Spinal cord (tissue), 9 donors: ENCODE measurements at regions not wholly inside any gene's neighbourhood (a gene's known extent, or its start where the extent isn't known, plus 50 kb on each side); places are given as distances from the start of the nearest gene placed in this dataset.
"Not testable (repeated sequence)": the region's sequence is repeated elsewhere in the genome, so short reads cannot be mapped to it uniquely, and the experiment has no call there.

Experiments
- DNase-seq, 6 donors: peaks; one replicate each; pipeline versions ENCODE4 v3.0.0 to v3.0.0-alpha.2; 2013 to 2015; ENCODE audit warnings: low spot score in 6 of 6, low read depth in 4 of 6
- H3K27ac ChIP-seq: one replicate; pipeline ENCODE4 v1.5.1; 2013; ENCODE audit warnings: low read depth, low read length, control low read depth
- H3K27me3 ChIP-seq: one replicate; pipeline ENCODE4 v1.6.1; 2013; ENCODE audit warnings: low read length; ENCODE audit not compliant: control insufficient read depth, insufficient read depth
- H3K36me3 ChIP-seq: one replicate; pipeline ENCODE4 v1.6.1; 2013; ENCODE audit warnings: low read length; ENCODE audit not compliant: control insufficient read depth, insufficient read depth
- H3K4me1 ChIP-seq: one replicate; pipeline ENCODE4 v1.6.1; 2013; ENCODE audit warnings: low read length; ENCODE audit not compliant: control insufficient read depth, insufficient read depth
- H3K4me3 ChIP-seq: one replicate; pipeline ENCODE4 v1.5.1; 2013; ENCODE audit warnings: low read depth, low read length, control low read depth
- H3K9me3 ChIP-seq: one replicate; pipeline ENCODE4 v1.6.1; 2013; ENCODE audit warnings: low read length; ENCODE audit not compliant: control insufficient read depth, insufficient read depth
- whole genome bisulfite sequencing: methylation state at CpG from one replicate; pipeline ENCODE4 v1.1.5; 2013; ENCODE audit warnings: missing lambda C conversion rate; ENCODE audit not compliant: insufficient coverage; 5-methylcytosine and 5-hydroxymethylcytosine counted together
- donor health status: healthy.

DNA sequence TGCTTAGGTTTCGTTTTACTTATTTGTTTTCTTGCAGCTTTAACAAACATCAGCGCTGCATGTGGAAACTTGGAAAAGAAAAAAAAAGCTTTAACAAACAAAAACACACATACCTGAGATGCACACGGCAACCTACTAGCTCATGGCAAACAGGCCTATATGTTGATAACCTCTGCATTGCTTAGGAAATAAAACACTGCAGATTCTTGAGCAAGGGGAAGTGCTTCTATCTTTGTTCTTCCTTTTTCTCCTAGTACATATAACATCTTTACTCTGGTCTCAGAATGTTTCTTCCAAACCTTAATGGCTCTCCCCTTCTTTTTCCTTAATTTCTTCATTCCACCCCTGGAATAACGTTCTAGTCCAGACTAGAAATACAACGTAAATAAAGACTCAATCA is 142.9 kb upstream of the NBPF9 start:
- no CpG with 5 or more reads among the region's 5 CpGs for WGBS
- H3K36me3 ChIP-seq, H3K9me3 ChIP-seq, H3K4me1 ChIP-seq, H3K27me3 ChIP-seq, H3K4me3 ChIP-seq, DNase-seq, H3K27ac ChIP-seq: not testable (repeated sequence)

DNA sequence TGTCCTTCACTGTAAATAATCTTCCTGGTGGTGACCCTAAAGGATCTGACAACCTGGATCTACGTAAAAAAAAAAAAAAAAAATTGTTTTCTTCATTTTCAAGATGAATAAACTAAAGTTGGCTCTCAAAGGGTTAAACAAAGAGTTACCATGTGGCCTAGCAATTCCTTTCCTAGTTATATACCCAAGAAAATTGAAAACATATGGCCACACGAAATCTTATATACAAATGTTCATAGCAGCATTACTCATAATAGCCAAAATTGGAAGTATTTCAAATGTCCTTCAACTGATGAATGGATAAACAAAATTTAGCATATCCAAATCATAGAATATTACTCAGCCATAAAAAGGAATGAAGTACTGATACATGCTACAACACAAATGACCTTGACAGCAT is 145.3 kb upstream of the NBPF9 start:
- not testable (repeated sequence) for H3K27me3 ChIP-seq, H3K9me3 ChIP-seq, DNase-seq, H3K4me3 ChIP-seq, H3K36me3 ChIP-seq, H3K27ac ChIP-seq, H3K4me1 ChIP-seq
- no CpG with 5 or more reads among the region's 2 CpGs for WGBS

DNA sequence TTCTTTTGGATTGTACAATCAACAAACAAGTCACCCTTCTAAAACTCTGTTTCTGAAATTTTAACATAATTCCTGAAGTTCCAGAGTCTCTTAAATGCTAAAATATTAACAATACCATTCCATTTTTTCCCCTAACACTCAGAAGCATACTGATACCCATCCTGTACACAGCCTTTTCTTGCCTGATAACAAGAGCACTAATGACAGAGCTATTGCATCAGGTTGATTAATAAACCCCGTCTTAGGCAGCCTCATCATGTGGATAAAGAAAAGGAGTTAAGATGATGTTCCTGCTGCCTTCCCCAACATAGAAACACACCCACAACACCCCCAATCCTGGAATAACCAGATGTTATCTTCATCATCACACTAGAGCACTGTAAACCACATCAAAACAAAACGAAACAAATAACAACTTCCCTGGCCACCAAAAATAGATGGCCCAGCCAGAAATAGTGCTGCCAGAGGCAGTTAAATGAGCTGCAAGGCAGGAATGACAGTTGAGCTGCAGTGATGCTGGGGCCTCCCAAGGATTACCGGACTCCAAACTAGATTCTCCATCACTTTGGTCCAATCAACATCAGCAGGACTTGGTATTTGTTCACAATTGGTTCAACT is 146.6 kb upstream of the NBPF9 start:
- not testable (repeated sequence) for H3K27me3 ChIP-seq, H3K4me3 ChIP-seq, H3K9me3 ChIP-seq, H3K4me1 ChIP-seq, DNase-seq, H3K27ac ChIP-seq, H3K36me3 ChIP-seq
- WGBS = no CpG with 5 or more reads among the region's 3 CpGs

DNA sequence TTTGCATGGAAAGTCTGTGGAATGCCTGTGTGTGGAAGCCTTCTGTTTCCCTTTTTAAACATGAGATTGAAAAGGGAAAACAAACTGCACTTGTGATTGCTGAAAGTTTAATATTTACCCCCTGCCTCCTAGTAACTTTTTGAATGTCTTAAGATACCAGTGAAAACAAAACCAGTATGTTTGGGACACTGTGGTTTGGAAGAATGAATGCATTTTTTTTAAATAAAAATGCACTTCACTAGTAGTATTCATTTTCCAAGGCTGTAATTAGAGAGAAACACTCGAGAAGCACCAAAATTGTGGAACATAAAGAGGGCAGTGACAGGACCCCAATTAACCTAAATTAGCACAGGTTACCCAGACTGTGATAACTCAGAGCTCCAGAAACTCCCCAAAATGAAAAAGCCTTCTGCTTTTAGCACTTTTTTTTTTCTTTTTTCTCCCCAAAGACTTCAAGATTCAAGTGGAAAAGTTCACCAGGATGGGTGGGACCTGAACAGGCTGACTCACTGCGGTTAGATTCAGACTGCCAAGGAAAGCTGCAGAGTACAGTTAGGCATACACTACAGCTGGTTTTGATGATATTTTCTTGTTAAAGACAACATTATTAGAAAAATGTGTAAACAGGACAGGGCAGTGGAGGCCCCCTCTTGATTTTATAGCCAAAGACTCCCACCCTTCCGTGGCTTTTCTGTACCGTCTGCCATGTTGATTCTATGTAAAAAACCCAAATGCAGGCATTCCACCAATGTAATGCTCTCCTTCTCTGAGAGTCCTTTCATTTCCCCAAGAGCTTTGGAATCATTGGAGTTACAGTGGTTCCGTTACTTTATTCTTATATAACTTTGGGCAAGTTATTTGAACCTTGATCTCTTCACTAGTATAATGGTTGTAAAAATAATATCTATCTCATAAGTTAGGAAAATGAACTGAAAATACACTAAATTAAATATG is 151.8 kb upstream of the NBPF9 start:
- H3K27me3 ChIP-seq, H3K27ac ChIP-seq, H3K4me1 ChIP-seq, H3K9me3 ChIP-seq, H3K36me3 ChIP-seq, DNase-seq, H3K4me3 ChIP-seq: not testable (repeated sequence)
- WGBS = no CpG with 5 or more reads among the region's 5 CpGs

DNA sequence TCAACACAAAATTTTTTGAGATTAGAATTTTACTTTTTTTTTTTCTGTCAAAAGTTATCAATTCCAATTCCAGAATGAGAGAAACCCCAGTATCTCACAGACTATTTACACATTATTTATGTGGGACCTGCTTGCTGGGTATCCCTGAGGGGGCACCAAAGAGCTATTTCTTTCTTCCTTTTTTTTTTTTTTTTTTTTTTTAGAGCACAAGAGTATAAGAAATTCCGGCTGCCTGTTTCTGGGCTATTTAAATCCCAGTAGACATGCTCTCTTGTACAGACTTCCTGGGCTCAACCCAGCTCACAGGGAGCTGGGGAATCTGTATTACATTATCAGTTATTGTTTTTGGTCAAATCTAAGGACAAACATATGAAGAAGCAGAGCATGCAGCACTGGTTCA is 156.9 kb upstream of the NBPF9 start:
- H3K27me3 ChIP-seq, H3K4me1 ChIP-seq, H3K36me3 ChIP-seq, DNase-seq, H3K9me3 ChIP-seq, H3K27ac ChIP-seq, H3K4me3 ChIP-seq: not testable (repeated sequence)
- WGBS = no CpG with 5 or more reads among the region's 1 CpG

DNA sequence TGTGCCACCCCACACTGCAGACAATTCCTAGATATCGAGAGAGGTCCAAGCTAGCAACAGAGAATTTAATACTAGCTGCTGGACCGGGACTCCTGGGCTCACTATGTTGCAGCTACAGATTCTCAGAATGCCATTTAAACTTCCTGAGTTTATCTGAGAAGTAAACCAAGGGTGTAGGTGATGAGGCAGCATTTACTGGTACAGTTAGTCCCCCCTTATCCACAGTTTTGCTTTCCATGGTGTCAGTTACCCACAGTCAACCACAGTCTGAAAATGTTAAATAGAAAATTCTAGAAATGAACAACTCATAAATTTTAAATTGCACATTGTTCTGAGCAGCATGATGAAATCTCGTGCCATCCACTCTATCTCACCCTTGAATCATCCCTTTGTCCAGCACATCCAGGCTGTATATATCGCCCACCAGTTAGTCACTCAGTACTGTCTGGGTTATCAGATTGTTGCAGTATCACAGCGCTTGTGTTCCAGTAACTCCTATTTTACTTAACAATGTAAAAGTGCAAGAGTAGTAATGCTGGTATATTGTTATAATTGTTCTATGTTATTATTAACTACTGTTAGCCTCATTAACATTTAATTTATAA is 157.5 kb upstream of the NBPF9 start:
- not testable (repeated sequence) for H3K36me3 ChIP-seq, H3K4me1 ChIP-seq, H3K27ac ChIP-seq, H3K4me3 ChIP-seq, H3K27me3 ChIP-seq, DNase-seq, H3K9me3 ChIP-seq
- no CpG with 5 or more reads among the region's 5 CpGs for WGBS

DNA sequence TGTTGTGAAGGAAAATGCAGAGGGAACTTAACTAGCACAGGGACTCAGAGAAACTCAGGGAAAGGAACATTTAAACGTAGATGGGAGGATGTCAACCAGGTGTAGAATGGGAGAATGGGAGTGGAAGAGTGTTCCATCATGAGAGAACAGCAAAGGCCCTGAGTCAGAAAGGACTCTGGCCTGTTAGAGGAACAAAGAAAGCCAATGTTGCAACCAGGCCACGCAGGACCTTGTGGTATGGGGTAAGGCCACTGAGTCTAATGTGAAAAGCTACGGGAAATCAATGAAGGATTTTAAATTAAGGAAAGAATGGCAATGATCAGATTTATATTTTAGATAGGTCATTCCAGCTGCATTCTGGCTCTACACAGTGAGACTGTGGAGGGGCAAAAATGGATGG is 163.9 kb upstream of the NBPF9 start:
- not testable (repeated sequence) for H3K4me3 ChIP-seq, H3K27ac ChIP-seq, H3K27me3 ChIP-seq, DNase-seq, H3K9me3 ChIP-seq, H3K4me1 ChIP-seq, H3K36me3 ChIP-seq
- no CpG with 5 or more reads among the region's 3 CpGs for WGBS

DNA sequence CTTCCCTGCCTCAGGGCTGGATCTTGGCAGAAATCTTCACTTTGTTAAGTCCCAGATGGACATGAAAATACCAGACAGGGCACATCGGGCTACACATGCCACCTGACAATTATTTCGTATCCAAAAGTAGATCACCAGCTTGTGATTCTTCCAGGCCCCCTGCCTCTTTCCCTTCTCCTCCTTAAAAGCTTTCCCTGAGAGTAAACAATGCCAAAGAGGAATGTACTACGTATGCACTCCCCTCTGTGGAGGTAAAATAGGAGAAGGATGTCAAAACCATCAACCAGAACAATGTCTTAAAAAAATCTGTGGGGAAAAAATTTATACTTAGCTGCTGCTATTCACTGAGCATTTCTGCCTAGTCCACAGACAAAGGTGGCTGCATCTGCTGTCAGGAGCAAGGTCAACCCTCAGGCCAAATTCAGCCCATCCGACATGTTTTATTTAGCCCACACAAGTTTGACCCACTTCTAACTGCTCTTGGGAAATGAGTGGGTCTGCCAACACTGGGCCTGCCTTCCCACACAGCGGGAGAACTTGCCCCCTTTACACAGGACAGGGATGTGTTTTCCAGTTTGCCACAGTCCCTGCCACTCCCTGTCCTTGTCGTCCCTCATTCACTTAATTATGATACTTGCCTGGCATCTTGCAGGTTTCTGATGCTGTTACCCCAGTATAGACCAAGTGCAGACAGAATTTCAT is 165.8 kb upstream of the NBPF9 start:
- H3K36me3 ChIP-seq, DNase-seq, H3K4me1 ChIP-seq, H3K27me3 ChIP-seq, H3K27ac ChIP-seq, H3K4me3 ChIP-seq, H3K9me3 ChIP-seq: not testable (repeated sequence)
- no CpG with 5 or more reads among the region's 6 CpGs for WGBS

DNA sequence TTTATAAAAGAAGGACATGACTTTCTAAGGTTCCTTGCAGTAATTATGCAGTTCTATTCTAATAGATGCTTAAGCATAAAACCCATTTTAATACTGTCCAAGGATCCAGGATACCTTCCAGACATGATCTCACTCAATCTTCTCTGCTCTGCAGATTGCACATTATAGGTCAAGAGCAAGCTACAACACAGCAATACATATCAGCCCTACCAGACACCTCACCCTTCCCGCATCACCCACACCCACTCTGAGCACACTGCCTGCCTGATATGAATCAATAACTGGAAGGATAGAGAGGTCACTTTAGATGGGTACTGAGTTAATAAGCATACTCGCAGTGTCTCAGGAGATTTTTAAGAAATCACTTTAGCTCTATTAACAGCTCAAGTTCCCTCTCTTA is 166.5 kb upstream of the NBPF9 start:
- not testable (repeated sequence) for H3K27ac ChIP-seq, H3K4me3 ChIP-seq, H3K36me3 ChIP-seq, H3K9me3 ChIP-seq, DNase-seq, H3K27me3 ChIP-seq, H3K4me1 ChIP-seq
- no CpG with 5 or more reads among the region's 2 CpGs for WGBS
